Iris pigment epithelial cell (primary cell): ENCODE measurements at regions not wholly inside any gene's neighbourhood (a gene's known extent, or its start where the extent isn't known, plus 50 kb on each side); places are given as distances from the start of the nearest gene placed in this dataset.

Experiments
- DNase-seq: peaks from one replicate; pipeline ENCODE4 v3.0.0-alpha.2; 2011; ENCODE audit warnings: low read depth

- DNase-seq = no peak
These were observed 75.2 kb upstream of the NGF start for GRCh38 chr1:115413208-115413607.

GRCh38 chr1:115412733-115413132, 74.7 kb upstream of the NGF start:
- no peak for DNase-seq

- DNase-seq = peak; percentile 42
These were observed 74.2 kb upstream of the NGF start for GRCh38 chr1:115412286-115412685.

- DNase-seq = peak; percentile 92
These were observed 73.5 kb upstream of the NGF start for GRCh38 chr1:115411371-115412063.

GRCh38 chr1:115409094-115410015, 71.3 kb upstream of the NGF start:
- peak; percentile 63 for DNase-seq

GRCh38 chr1:115408533-115408932, 70.5 kb upstream of the NGF start:
- no peak for DNase-seq

- DNase-seq = no peak
These were observed 66.9 kb upstream of the NGF start for GRCh38 chr1:115404911-115405310.

GRCh38 chr1:115402753-115403184, 64.7 kb upstream of the NGF start:
- peak; percentile 38 for DNase-seq

- DNase-seq = no peak
These were observed 63.6 kb upstream of the NGF start for GRCh38 chr1:115401676-115402075.

GRCh38 chr1:115400891-115401290, 62.8 kb upstream of the NGF start:
- DNase-seq = no peak

GRCh38 chr1:115400426-115400825, 62.4 kb upstream of the NGF start:
- DNase-seq = no peak

- DNase-seq = no peak
These were observed 60.7 kb upstream of the NGF start for GRCh38 chr1:115398745-115399144.
